C4-2B (cell line): ENCODE measurements at regions not wholly inside any gene's neighbourhood (a gene's known extent, or its start where the extent isn't known, plus 50 kb on each side); places are given as distances from the start of the nearest gene placed in this dataset.
"Not testable (repeated sequence)": the region's sequence is repeated elsewhere in the genome, so short reads cannot be mapped to it uniquely, and the experiment has no call there.

Experiments used
- H3K27ac ChIP-seq: fragments of 450-650 bp; 2 replicates; pipeline ENCODE4 v1.5.1; 2017
- CTCF ChIP-seq: fragments of 450-650 bp; conservative IDR thresholded peaks from 2 replicates; pipeline ENCODE4 v1.5.1; 2017; ENCODE audit warnings: mild to moderate bottlenecking
- ZFX ChIP-seq: fragments of 450-650 bp; IDR thresholded peaks from 2 replicates; pipeline ENCODE4 v1.6.1; 2017

- H3K27ac ChIP-seq = no peak overlapping the region
- TF ChIP-seq CTCF (no peak), ZFX (no peak)
Measured at GRCh38 chr7:24164401-24164800, 119.6 kb upstream of the NPY start.

- no peak overlapping the region for H3K27ac ChIP-seq
- TF ChIP-seq ZFX (no peak), CTCF (no peak)
Measured at GRCh38 chr7:24169077-24169624, 114.8 kb upstream of the NPY start.

GRCh38 chr7:24171951-24172350 is 112.0 kb upstream of the NPY start:
- H3K27ac ChIP-seq = not testable (repeated sequence)

GRCh38 chr7:24172856-24173255 is 111.1 kb upstream of the NPY start:
- TF ChIP-seq ZFX (no peak), CTCF (no peak)
- H3K27ac ChIP-seq = no peak overlapping the region

GRCh38 chr7:24175603-24176002 is 108.4 kb upstream of the NPY start:
- no peak overlapping the region for H3K27ac ChIP-seq
- TF ChIP-seq CTCF = no peak
- TF ChIP-seq ZFX = no peak

- TF ChIP-seq ZFX (no peak), CTCF (no peak)
- H3K27ac ChIP-seq = no peak overlapping the region; the same call in 1 of the 2 replicates
Measured at GRCh38 chr7:24178811-24179570, 105.0 kb upstream of the NPY start.

- no peak overlapping the region for H3K27ac ChIP-seq
- TF ChIP-seq ZFX (no peak), CTCF (no peak)
Measured at GRCh38 chr7:24191362-24191761, 92.6 kb upstream of the NPY start.

GRCh38 chr7:24192053-24192452 is 91.9 kb upstream of the NPY start:
- H3K27ac ChIP-seq = no peak overlapping the region
- TF ChIP-seq CTCF (no peak), ZFX (no peak)
